OCI-LY3 (cell line): ENCODE measurements at regions not wholly inside any gene's neighbourhood (a gene's known extent, or its start where the extent isn't known, plus 50 kb on each side); places are given as distances from the start of the nearest gene placed in this dataset.

Experiments used
- EZH2phosphoT487 ChIP-seq: fragments of 200-600 bp; shearing (Covaris generic); IDR thresholded peaks from 2 replicates; pipeline ENCODE4 v1.6.1; 2018; ENCODE audit warnings: antibody characterized with exemption, mixed run types, low read depth
- TF ChIP-seq, protein P1 (sequence below): fragments of 200-600, 300-600 bp; sonication (generic); IDR thresholded peaks from 2 replicates; pipeline ENCODE4 v1.5.1; 2014; ENCODE audit warnings: antibody characterized with exemption, low read length, low read depth

DNA sequence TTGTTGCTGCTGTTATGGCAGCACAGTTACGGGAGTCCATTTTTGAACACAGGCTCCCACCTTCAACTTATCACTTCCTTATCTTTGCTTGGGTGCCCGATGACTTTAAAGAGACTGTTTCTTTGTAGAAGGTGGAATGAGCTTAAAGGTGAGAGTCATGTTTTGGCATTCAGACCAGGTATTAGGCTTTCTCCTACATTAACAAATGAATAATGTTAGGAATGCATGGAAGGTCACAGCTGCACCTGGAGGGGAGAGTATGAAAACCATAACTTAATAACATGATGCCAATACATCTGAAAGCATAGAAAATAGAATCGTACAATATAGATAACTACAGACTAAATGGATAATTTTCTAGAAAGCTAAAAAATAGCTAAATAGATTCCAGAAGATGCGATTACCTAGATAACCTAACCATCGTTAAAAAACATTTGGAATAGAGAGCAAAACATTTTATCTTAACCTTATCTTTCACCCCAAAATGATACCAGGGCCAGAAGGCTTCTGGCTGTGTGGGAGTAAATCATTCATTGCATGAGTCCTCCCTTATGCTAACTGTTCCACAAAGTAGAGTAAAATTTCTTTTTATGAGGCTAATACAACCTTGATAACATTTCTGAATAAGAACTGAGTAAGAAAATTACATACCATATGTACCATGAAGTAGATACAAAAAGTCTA, 126.2 kb upstream of the ADCY2 start:
- TF ChIP-seq, protein P1, sequence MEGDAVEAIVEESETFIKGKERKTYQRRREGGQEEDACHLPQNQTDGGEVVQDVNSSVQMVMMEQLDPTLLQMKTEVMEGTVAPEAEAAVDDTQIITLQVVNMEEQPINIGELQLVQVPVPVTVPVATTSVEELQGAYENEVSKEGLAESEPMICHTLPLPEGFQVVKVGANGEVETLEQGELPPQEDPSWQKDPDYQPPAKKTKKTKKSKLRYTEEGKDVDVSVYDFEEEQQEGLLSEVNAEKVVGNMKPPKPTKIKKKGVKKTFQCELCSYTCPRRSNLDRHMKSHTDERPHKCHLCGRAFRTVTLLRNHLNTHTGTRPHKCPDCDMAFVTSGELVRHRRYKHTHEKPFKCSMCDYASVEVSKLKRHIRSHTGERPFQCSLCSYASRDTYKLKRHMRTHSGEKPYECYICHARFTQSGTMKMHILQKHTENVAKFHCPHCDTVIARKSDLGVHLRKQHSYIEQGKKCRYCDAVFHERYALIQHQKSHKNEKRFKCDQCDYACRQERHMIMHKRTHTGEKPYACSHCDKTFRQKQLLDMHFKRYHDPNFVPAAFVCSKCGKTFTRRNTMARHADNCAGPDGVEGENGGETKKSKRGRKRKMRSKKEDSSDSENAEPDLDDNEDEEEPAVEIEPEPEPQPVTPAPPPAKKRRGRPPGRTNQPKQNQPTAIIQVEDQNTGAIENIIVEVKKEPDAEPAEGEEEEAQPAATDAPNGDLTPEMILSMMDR = no peak
- no peak for TF ChIP-seq EZH2phosphoT487
